ENCODE measurements at regions not wholly inside any gene's neighbourhood (a gene's known extent, or its start where the extent isn't known, plus 50 kb on each side); places are given as distances from the start of the nearest gene placed in this dataset.

DNA sequence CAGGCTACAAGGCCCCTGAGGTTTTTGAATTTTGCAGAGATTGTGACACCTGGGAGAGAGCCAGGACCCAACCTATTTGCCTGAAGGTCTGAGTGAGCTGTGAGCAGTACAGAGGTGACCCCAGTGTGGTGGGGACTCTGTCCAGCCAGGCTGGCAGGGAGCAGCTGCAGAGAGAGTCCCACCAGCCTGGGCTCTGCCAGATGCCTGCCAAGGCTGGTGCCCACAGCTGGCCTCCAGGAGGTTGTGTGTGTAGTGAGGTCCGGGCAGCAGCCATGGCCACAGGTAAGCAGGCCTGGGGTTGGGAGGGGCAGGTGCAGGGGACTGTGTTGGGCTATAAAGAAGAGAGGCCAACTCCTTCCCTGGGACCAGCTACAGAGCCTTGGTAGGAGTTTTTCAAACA is 144.8 kb downstream of the CRYBB2 start:
- no peak for TF ChIP-seq CTCF (conservative IDR thresholded peaks at IDR 0.05; ENCODE audit: low read length)
- no peak for TF ChIP-seq EZH2phosphoT487 (IDR thresholded peaks at IDR 0.05; ENCODE audit: borderline replicate concordance, low read depth, low read length)

Measured in OCI-LY7 (cell line).